PC-3 (cell line): ENCODE measurements at regions not wholly inside any gene's neighbourhood (a gene's known extent, or its start where the extent isn't known, plus 50 kb on each side); places are given as distances from the start of the nearest gene placed in this dataset.

Source experiments
- CTCF ChIP-seq: fragments of 300-600 bp; sonication (generic); conservative IDR thresholded peaks from 2 replicates; pipeline ENCODE4 v1.5.1; 2017; ENCODE audit warnings: antibody characterized with exemption, low read depth, mild to moderate bottlenecking, low read length
- EZH2 ChIP-seq: fragments of 300-600 bp; sonication (generic); IDR thresholded peaks from one replicate; pipeline ENCODE4 v1.6.1; 2017; ENCODE audit warnings: antibody characterized with exemption, mild to moderate bottlenecking, low read length; ENCODE audit not compliant: unreplicated experiment
- EZH2phosphoT487 ChIP-seq: fragments of 300-600 bp; sonication (generic); IDR thresholded peaks from 2 replicates; pipeline ENCODE4 v1.6.1; 2018; ENCODE audit warnings: mild to moderate bottlenecking, antibody characterized with exemption, low read length, borderline replicate concordance

- TF ChIP-seq EZH2, result no peak
- no peak for TF ChIP-seq CTCF
- no peak for TF ChIP-seq EZH2phosphoT487
Observed at GRCh38 chr20:51961964-51962761, 159.8 kb upstream of the SALL4 start.
